Fibroblast of the aortic adventitia (primary cell): ENCODE measurements at regions not wholly inside any gene's neighbourhood (a gene's known extent, or its start where the extent isn't known, plus 50 kb on each side); places are given as distances from the start of the nearest gene placed in this dataset.

ENCODE experiments used
- DNase-seq: peaks from one replicate; pipeline ENCODE4 v3.0.0-alpha.2; 2010; ENCODE audit warnings: low read depth
- H3K4me3 ChIP-seq: 2 replicates; pipeline ENCODE4 v1.5.1; 2011; ENCODE audit warnings: low read depth, mild to moderate bottlenecking, control low read depth, low read length, moderate library complexity
- TF ChIP-seq, protein P1 (sequence below): IDR thresholded peaks from 2 replicates; pipeline ENCODE4 v1.5.1; 2011; ENCODE audit warnings: mild to moderate bottlenecking, low read length, control low read depth, inconsistent platforms; ENCODE audit not compliant: insufficient read depth

DNA sequence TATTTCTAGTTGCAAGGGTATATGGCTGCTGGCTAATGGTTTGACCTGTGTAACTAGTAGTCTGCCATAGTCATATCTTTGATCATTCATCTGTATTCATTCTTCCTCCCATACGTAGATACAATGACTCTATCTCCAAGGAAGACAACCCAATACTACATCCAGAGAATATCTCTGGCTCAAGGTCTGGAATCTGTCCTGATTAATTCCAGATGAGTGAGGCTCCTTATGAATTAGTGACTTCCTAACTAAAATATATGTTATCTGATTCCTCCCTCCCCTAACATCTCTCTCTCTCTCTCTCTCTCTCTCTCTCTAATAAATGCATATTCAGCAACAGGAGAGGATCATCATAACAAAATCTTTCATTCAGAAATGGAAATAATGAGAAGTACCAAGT lies 641.5 kb downstream of the FAT4 start:
- DNase-seq: peak; percentile 16
- H3K4me3 ChIP-seq: no peak overlapping the region
- TF ChIP-seq, protein P1, sequence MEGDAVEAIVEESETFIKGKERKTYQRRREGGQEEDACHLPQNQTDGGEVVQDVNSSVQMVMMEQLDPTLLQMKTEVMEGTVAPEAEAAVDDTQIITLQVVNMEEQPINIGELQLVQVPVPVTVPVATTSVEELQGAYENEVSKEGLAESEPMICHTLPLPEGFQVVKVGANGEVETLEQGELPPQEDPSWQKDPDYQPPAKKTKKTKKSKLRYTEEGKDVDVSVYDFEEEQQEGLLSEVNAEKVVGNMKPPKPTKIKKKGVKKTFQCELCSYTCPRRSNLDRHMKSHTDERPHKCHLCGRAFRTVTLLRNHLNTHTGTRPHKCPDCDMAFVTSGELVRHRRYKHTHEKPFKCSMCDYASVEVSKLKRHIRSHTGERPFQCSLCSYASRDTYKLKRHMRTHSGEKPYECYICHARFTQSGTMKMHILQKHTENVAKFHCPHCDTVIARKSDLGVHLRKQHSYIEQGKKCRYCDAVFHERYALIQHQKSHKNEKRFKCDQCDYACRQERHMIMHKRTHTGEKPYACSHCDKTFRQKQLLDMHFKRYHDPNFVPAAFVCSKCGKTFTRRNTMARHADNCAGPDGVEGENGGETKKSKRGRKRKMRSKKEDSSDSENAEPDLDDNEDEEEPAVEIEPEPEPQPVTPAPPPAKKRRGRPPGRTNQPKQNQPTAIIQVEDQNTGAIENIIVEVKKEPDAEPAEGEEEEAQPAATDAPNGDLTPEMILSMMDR: no peak

DNA sequence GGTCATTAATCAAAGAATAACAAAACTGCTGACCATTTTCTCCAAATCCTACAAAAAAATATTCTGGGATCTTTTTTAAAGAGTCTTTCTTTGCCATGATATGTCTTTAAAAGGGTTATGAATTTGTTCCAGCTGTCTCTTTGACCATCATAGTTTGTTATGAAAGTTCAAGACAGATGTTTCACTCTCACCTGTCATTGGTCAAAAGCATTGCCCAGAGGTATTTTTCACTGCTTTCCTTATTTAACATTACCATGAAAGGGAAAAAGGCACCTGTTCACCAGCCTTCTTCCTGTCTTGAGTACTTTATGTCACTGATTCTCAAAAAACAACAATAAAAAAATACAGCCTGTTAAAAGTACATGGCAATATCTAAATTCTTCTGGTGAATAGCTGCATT lies 643.8 kb downstream of the FAT4 start:
- TF ChIP-seq, protein P1: no peak
- DNase-seq: no peak
- H3K4me3 ChIP-seq: no peak overlapping the region

- no peak for DNase-seq
Measured at GRCh38 chr4:125961626-125962025, 646.9 kb downstream of the FAT4 start.

DNA sequence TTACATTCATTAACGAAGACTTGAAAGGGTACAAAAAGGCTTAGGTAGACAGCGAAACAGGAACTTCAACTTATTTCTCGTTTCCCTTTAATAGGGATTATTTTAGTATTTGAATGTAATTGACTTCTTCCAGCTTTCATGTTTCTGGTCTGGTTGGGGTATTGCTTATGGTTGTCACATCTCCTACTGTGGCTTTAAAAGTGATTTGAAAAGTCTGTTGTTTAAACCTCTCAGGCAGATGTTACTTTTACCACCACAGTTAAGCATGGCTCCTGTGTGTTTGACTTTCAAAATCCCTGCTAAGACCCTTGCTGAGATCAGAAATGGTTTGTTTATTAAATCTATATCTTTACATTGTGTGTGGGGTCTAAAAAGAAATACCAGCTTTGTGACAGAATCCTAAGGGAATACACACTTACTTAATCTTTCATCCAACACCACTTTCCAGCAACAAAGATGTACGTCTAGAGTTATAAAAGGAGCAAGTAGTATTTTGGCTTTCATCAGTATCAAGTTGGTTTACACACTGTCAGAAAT lies 661.2 kb downstream of the FAT4 start:
- no peak for DNase-seq
- TF ChIP-seq, protein P1: no peak
- no peak overlapping the region for H3K4me3 ChIP-seq

More at GRCh38 chr4:125961626-125962025, 646.9 kb downstream of the FAT4 start:
- H3K4me3 ChIP-seq: no peak overlapping the region
- TF ChIP-seq, protein P1: no peak

DNA sequence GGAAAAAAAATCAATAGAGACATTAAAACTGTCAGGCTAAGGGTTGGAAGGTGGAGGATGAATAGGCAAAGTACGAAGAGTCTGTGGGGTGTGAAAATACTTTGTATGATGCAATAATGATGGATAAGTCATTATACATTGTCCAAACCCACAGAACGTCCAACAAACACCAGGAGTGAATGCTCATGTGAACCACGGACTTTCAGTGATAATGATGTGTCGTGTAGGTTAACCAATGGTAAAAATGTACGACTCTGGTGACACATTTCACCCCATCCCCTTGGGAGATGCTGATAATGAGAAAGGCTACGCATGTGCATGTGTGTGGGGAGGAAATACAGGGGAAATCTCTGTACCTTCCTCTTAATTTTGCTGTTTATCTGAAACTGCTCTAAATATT lies 665.2 kb downstream of the FAT4 start:
- DNase-seq: no peak
- H3K4me3 ChIP-seq: no peak overlapping the region
- TF ChIP-seq, protein P1: no peak

DNA sequence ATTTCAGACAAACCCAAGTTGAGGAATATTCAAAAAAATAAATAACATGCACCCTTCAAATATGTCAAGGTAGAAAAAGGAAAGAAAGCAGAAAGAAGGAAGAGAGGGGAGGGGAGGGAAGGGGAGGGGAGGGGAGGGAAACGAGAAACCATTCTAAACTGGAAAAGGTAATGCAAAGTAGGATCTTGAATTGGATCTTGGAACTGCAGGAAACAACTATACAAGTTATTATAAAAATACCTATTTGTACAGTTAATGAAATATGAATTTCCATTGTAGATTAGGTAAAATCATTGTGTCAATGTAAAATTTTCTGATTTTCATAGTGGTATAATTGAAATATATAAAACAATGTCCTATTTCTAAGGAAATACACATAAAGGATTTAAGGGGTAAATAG lies 668.4 kb downstream of the FAT4 start:
- no peak for DNase-seq
- TF ChIP-seq, protein P1: no peak
- no peak overlapping the region for H3K4me3 ChIP-seq

GRCh38 chr4:125985856-125986255 lies 671.1 kb downstream of the FAT4 start:
- TF ChIP-seq, protein P1: no peak
- DNase-seq: no peak
- H3K4me3 ChIP-seq: no peak overlapping the region
